ENCODE measurements at regions not wholly inside any gene's neighbourhood (a gene's known extent, or its start where the extent isn't known, plus 50 kb on each side); places are given as distances from the start of the nearest gene placed in this dataset.
"Not testable (repeated sequence)": the region's sequence is repeated elsewhere in the genome, so short reads cannot be mapped to it uniquely, and the experiment has no call there.

- no peak for DNase-seq
Measured at GRCh38 chr2:198604599-198604998, 800.2 kb downstream of the PLCL1 start.

GRCh38 chr2:198602986-198603385, 798.6 kb downstream of the PLCL1 start:
- DNase-seq, result not testable (repeated sequence)

GRCh38 chr2:198597648-198598047, 793.3 kb downstream of the PLCL1 start:
- no peak for DNase-seq

- no peak for DNase-seq
Measured at GRCh38 chr2:198596985-198597384, 792.6 kb downstream of the PLCL1 start.

- DNase-seq, result no peak
Measured at GRCh38 chr2:198595721-198596120, 791.3 kb downstream of the PLCL1 start.

GRCh38 chr2:198591586-198591985, 787.2 kb downstream of the PLCL1 start:
- DNase-seq, result no peak

GRCh38 chr2:198587741-198588140, 783.3 kb downstream of the PLCL1 start:
- no peak for DNase-seq

GRCh38 chr2:198587240-198587639, 782.8 kb downstream of the PLCL1 start:
- DNase-seq, result no peak

- no peak for DNase-seq
Measured at GRCh38 chr2:198571393-198571792, 767.0 kb downstream of the PLCL1 start.

- no peak for DNase-seq
Measured at GRCh38 chr2:198558176-198558575, 753.8 kb downstream of the PLCL1 start.

GRCh38 chr2:198546122-198546521, 741.7 kb downstream of the PLCL1 start:
- no peak for DNase-seq

GRCh38 chr2:198545411-198545810, 741.0 kb downstream of the PLCL1 start:
- no peak for DNase-seq

- no peak for DNase-seq
Measured at GRCh38 chr2:198544461-198544860, 740.1 kb downstream of the PLCL1 start.

GRCh38 chr2:198534756-198535155, 730.4 kb downstream of the PLCL1 start:
- DNase-seq, result no peak

GRCh38 chr2:198525211-198525969, 721.0 kb downstream of the PLCL1 start:
- peak; percentile 34 for DNase-seq

- DNase-seq, result no peak
Measured at GRCh38 chr2:198523710-198524109, 719.3 kb downstream of the PLCL1 start.

GRCh38 chr2:198518935-198519334, 714.5 kb downstream of the PLCL1 start:
- DNase-seq, result no peak

- no peak for DNase-seq
Measured at GRCh38 chr2:198517976-198518375, 713.6 kb downstream of the PLCL1 start.

GRCh38 chr2:198508610-198509009, 704.2 kb downstream of the PLCL1 start:
- DNase-seq, result not testable (repeated sequence)

- no peak for DNase-seq
Measured at GRCh38 chr2:198499539-198499938, 695.1 kb downstream of the PLCL1 start.

GRCh38 chr2:198498516-198498915, 694.1 kb downstream of the PLCL1 start:
- no peak for DNase-seq

- DNase-seq, result no peak
Measured at GRCh38 chr2:198498048-198498447, 693.7 kb downstream of the PLCL1 start.

- no peak for DNase-seq
Measured at GRCh38 chr2:198494931-198495330, 690.5 kb downstream of the PLCL1 start.

GRCh38 chr2:198490748-198491147, 686.4 kb downstream of the PLCL1 start:
- no peak for DNase-seq

GRCh38 chr2:198488964-198489363, 684.6 kb downstream of the PLCL1 start:
- no peak for DNase-seq

All from NCI-H524 treated with DMSO at 0.1 percent for 48 hours (cell line).